HEK293 (cell line): ENCODE measurements at regions not wholly inside any gene's neighbourhood (a gene's known extent, or its start where the extent isn't known, plus 50 kb on each side); places are given as distances from the start of the nearest gene placed in this dataset.
"Not testable (repeated sequence)": the region's sequence is repeated elsewhere in the genome, so short reads cannot be mapped to it uniquely, and the experiment has no call there.

Experiments used
- CTCF ChIP-seq: fragments of 450-650 bp; formaldehyde crosslinking; IDR thresholded peaks from 2 replicates; pipeline ENCODE4 v1.5.1; 2016; ENCODE audit warnings: missing biosample characterization, missing genetic modification characterization
- HOXC10 ChIP-seq: sonication (generic); formaldehyde crosslinking; IDR thresholded peaks from 2 replicates; pipeline ENCODE4 v1.8.1; 2023; ENCODE audit warnings: mild to moderate bottlenecking, missing genetic modification reagents
- YY1 ChIP-seq: fragments of 450-650 bp; formaldehyde crosslinking; IDR thresholded peaks from 2 replicates; pipeline ENCODE4 v1.5.1; 2018; ENCODE audit warnings: missing biosample characterization, missing genetic modification characterization
- ZBTB1 ChIP-seq: fragments of 450-650 bp; formaldehyde crosslinking; IDR thresholded peaks from 2 replicates; pipeline ENCODE4 v1.5.1; 2016; ENCODE audit warnings: missing biosample characterization, missing genetic modification characterization
- ZBTB7A ChIP-seq: fragments of 450-650 bp; formaldehyde crosslinking; IDR thresholded peaks from 2 replicates; pipeline ENCODE4 v1.5.1; 2016; ENCODE audit warnings: low read depth, missing biosample characterization, missing genetic modification characterization
- ZNF221 ChIP-seq: fragments of 450-650 bp; formaldehyde crosslinking; IDR thresholded peaks from 2 replicates; pipeline ENCODE4 v1.5.1; 2017; ENCODE audit warnings: missing biosample characterization, missing genetic modification characterization, borderline replicate concordance
- TF ChIP-seq, protein P1 (sequence below): fragments of 450-650 bp; formaldehyde crosslinking; IDR thresholded peaks from 2 replicates; pipeline ENCODE4 v1.5.1; 2017; ENCODE audit warnings: missing biosample characterization, missing genetic modification characterization

- TF ChIP-seq CTCF (tag by site-specific recombination); ZBTB7A; ZBTB1; YY1; HOXC10; ZNF221 (tag by site-specific recombination): not testable (repeated sequence)
- TF ChIP-seq, protein P1, sequence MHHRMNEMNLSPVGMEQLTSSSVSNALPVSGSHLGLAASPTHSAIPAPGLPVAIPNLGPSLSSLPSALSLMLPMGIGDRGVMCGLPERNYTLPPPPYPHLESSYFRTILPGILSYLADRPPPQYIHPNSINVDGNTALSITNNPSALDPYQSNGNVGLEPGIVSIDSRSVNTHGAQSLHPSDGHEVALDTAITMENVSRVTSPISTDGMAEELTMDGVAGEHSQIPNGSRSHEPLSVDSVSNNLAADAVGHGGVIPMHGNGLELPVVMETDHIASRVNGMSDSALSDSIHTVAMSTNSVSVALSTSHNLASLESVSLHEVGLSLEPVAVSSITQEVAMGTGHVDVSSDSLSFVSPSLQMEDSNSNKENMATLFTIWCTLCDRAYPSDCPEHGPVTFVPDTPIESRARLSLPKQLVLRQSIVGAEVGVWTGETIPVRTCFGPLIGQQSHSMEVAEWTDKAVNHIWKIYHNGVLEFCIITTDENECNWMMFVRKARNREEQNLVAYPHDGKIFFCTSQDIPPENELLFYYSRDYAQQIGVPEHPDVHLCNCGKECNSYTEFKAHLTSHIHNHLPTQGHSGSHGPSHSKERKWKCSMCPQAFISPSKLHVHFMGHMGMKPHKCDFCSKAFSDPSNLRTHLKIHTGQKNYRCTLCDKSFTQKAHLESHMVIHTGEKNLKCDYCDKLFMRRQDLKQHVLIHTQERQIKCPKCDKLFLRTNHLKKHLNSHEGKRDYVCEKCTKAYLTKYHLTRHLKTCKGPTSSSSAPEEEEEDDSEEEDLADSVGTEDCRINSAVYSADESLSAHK (tag by site-specific recombination), result not testable (repeated sequence)
These were observed 1672.3 kb downstream of the SPATA31A7 start for GRCh38 chr9:62862180-62862579.
